Stomach (tissue), 8 donors: ENCODE measurements at regions not wholly inside any gene's neighbourhood (a gene's known extent, or its start where the extent isn't known, plus 50 kb on each side); places are given as distances from the start of the nearest gene placed in this dataset.

Experiments
- DNase-seq, 2 donors: peaks; one replicate each; pipeline versions ENCODE4 v3.0.0 to v3.0.0-alpha.2; 2013 to 2019
- H3K27ac ChIP-seq, 5 donors: fragments of 200-600 bp in 4 of 5; sonication (generic) in 4 of 5; one replicate each; pipeline ENCODE4 v1.5.1; 2013 to 2019; ENCODE audit warnings: mild to moderate bottlenecking in 1 of 5, moderate library complexity in 1 of 5
- H3K27me3 ChIP-seq, 3 donors: fragments of 200-600 bp; sonication (generic); one replicate each; pipeline ENCODE4 v1.5.1; 2017 to 2019; ENCODE audit warnings: mixed run types in 1 of 3
- H3K36me3 ChIP-seq, 4 donors: fragments of 200-600 bp; sonication (generic); 1 replicate in 3 of 4; 2 replicates in 1 of 4; pipeline ENCODE4 v1.5.1; 2016 to 2019
- H3K4me1 ChIP-seq, 4 donors: fragments of 200-600 bp; sonication (generic); one replicate each; pipeline ENCODE4 v1.5.1; 2016 to 2019
- H3K4me3 ChIP-seq, 4 donors: fragments of 200-600 bp; sonication (generic) in 3 of 4; one replicate each; pipeline ENCODE4 v1.5.1; 2016 to 2019; ENCODE audit warnings: mild to moderate bottlenecking in 1 of 4
- H3K9me3 ChIP-seq, 4 donors: fragments of 200-600 bp; sonication (generic); one replicate each; pipeline ENCODE4 v1.5.1; 2016 to 2019
- EP300 ChIP-seq: sonication (generic); formaldehyde crosslinking; IDR thresholded peaks from one replicate; pipeline ENCODE4 v1.6.1; 2017; ENCODE audit warnings: antibody characterized with exemption
- POLR2A ChIP-seq, 4 donors: fragments of 450-650 bp; IDR thresholded peaks; one replicate each; pipeline ENCODE4 v1.6.1; 2016; ENCODE audit warnings: antibody characterized with exemption in 4 of 4, control low read depth in 2 of 4, mild to moderate bottlenecking in 1 of 4, moderate library complexity in 1 of 4
- POLR2AphosphoS5 ChIP-seq, 3 donors: sonication (generic); formaldehyde crosslinking; IDR thresholded peaks; one replicate each; pipeline ENCODE4 v1.6.1; 2016; ENCODE audit warnings: antibody characterized with exemption in 3 of 3
- WGBS, 5 donors: extraction: QIAGEN DNeasy Blood & Tissue Kit in 3 of 5; methylation state at CpG; one replicate each; pipeline versions ENCODE4 v1.1.5 to v1.1.7; 2013 to 2018; 5-methylcytosine and 5-hydroxymethylcytosine counted together
- intact Hi-C: fragments of 100-400 bp; cut with DNase I; formaldehyde crosslinking; loops from one replicate; pipeline ENCODE4 v1.15.1; 2023; ENCODE audit warnings: low total_unique reads
- TF ChIP-seq, protein P1 (sequence below), 7 experiments: fragments of 450-650 bp in 4 of 7; fragments of 200-600 bp in 3 of 7; sonication (generic) in 3 of 7; IDR thresholded peaks; one replicate each; pipeline ENCODE4 v1.5.1; 2016 to 2019; ENCODE audit warnings: antibody characterized with exemption in 7 of 7, control low read depth in 2 of 7, mild to moderate bottlenecking in 1 of 7
- donor health status: healthy with polysubstance abuse.
- donor health status: Bipolar disorder and iron deficiency.
- donor health status: healthy.

DNA sequence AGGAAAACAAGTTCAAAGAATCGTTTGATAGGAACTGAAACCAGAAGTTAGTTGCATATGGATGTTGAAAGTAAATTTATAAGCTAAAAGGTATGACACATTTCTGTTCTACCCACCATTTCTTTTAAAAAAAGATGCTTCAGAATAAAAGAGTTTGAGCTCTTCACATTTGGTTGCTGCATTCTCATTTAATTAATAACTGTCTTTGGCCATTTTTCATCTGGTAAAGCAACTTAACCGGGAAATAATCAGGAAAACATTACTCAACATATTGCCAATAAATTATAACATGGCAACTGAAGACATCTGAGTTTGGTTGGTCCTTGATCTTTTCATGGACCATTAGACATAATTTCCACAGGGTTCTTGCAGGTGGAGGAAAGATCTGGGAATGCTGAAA, 180.2 kb upstream of the TWIST2 start:
- H3K27me3 ChIP-seq: peaks cover 0 to 4% (median 0%) of the 10 kb centered on the region in 3 donors
- WGBS, 5 donors: 42 to 58% (median 53%) methylated on average over 2 of the region's 2 CpGs
- DNase-seq: no peak
- no peaks in the 10 kb centered on the region for H3K4me1 ChIP-seq
- TF ChIP-seq POLR2A (IDR thresholded peaks at IDR 0.05) (no peak), POLR2AphosphoS5 (IDR thresholded peaks at IDR 0.05) (no peak), EP300 (no peak)
- TF ChIP-seq, protein P1, sequence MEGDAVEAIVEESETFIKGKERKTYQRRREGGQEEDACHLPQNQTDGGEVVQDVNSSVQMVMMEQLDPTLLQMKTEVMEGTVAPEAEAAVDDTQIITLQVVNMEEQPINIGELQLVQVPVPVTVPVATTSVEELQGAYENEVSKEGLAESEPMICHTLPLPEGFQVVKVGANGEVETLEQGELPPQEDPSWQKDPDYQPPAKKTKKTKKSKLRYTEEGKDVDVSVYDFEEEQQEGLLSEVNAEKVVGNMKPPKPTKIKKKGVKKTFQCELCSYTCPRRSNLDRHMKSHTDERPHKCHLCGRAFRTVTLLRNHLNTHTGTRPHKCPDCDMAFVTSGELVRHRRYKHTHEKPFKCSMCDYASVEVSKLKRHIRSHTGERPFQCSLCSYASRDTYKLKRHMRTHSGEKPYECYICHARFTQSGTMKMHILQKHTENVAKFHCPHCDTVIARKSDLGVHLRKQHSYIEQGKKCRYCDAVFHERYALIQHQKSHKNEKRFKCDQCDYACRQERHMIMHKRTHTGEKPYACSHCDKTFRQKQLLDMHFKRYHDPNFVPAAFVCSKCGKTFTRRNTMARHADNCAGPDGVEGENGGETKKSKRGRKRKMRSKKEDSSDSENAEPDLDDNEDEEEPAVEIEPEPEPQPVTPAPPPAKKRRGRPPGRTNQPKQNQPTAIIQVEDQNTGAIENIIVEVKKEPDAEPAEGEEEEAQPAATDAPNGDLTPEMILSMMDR (IDR thresholded peaks at IDR 0.05): no peak
- H3K9me3 ChIP-seq: peaks cover 0 to 23% (median 13%) of the 10 kb centered on the region in 4 donors
- H3K4me3 ChIP-seq: no peak overlapping the region
- H3K36me3 ChIP-seq: no peaks in the 10 kb centered on the region
- intact Hi-C loops: no loop called here
- H3K27ac ChIP-seq: no peak overlapping the region

DNA sequence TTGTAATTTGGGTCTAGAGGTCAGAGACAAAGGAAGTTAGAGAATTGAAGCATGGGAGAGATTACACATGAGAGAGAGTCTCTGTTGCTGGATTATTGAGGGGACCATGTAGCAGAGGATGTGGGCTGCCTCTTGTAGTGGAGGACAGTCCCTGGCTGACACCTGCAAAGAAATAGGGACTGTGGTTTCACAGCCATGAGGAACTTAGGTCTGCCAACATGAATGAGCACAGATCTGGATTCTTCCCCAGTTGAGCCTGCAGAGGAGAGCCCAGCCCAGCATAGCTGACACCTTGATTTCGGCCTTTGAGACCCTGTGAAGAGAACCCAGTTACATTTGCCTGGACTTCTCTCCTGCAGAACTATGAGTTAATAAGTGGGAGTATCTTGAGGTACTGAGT, 179.5 kb upstream of the TWIST2 start:
- no peak overlapping the region for H3K4me3 ChIP-seq
- H3K4me1 ChIP-seq: no peaks in the 10 kb centered on the region
- WGBS, 5 donors: 50 to 70% (median 60%) methylated on average over 1 of the region's 1 CpG
- DNase-seq: no peak
- TF ChIP-seq, protein P1 (IDR thresholded peaks at IDR 0.05): no peak
- no peak for TF ChIP-seq POLR2AphosphoS5 (IDR thresholded peaks at IDR 0.05)
- TF ChIP-seq POLR2A (IDR thresholded peaks at IDR 0.05): no peak
- no peak for TF ChIP-seq EP300
- no peak overlapping the region for H3K27ac ChIP-seq
- H3K36me3 ChIP-seq: no peaks in the 10 kb centered on the region
- intact Hi-C loops: no loop called here
- peaks cover 0 to 4% (median 0%) of the 10 kb centered on the region in 3 donors for H3K27me3 ChIP-seq
- peaks cover 0 to 23% (median 13%) of the 10 kb centered on the region in 4 donors for H3K9me3 ChIP-seq

DNA sequence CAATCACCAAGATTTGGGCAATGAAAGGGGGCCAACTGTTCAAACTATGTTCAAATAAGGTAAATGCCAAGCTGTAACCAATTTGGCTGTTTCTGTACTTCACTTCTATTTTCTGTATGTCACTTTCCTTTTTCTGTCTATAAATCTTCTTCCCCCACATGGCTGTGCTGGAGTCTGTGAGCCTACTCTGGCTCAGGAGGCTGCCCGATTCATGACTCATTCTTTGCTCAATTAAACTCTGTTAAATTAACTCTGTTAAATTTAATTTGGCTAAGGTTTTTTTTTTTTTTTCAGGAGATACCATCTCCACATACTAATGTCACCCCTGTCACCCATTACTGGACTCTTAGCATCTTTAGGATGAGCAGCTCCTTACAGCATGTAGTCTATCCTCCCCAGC, 178.8 kb upstream of the TWIST2 start:
- 91 to 100% (median 97%) methylated on average over 1 of the region's 1 CpG for WGBS, 5 donors
- TF ChIP-seq POLR2A (IDR thresholded peaks at IDR 0.05): no peak
- no peak for TF ChIP-seq EP300
- TF ChIP-seq, protein P1 (IDR thresholded peaks at IDR 0.05): no peak
- no peak for TF ChIP-seq POLR2AphosphoS5 (IDR thresholded peaks at IDR 0.05)
- H3K36me3 ChIP-seq: no peaks in the 10 kb centered on the region
- no peaks in the 10 kb centered on the region for H3K4me1 ChIP-seq
- H3K9me3 ChIP-seq: peaks cover 0 to 21% (median 13%) of the 10 kb centered on the region in 4 donors
- H3K4me3 ChIP-seq: no peak overlapping the region
- intact Hi-C loops: no loop called here
- no peak overlapping the region for H3K27ac ChIP-seq
- DNase-seq: no peak
- H3K27me3 ChIP-seq: peaks cover 0 to 4% (median 0%) of the 10 kb centered on the region in 3 donors

DNA sequence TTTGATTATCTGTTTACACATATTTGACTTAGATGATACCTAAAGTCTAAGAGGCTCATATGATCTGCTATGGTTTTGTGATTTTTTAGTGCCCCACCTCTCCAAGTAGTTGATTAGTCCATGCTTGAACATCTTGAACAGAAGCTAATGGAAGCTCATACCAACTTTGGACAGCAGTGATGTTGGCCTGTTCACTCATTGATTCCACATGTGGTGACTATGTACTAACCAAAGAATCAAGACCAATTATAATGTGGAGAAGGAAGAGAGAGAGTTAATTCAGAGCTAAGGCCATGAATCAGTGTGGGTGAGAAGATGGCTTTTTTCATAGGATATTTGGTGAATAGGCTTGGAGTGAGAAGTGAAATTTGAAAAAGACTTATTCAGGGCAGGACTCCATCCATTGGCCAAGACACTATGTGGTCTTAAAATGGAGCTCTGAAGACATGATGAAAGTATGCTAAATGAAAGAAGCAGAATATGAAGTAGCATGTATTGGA, 178.3 kb upstream of the TWIST2 start:
- TF ChIP-seq POLR2AphosphoS5 (IDR thresholded peaks at IDR 0.05): no peak
- TF ChIP-seq, protein P1 (IDR thresholded peaks at IDR 0.05): no peak
- no peaks in the 10 kb centered on the region for H3K36me3 ChIP-seq
- no peak overlapping the region for H3K4me3 ChIP-seq
- H3K27me3 ChIP-seq: peaks cover 0 to 4% (median 0%) of the 10 kb centered on the region in 3 donors
- peaks cover 0 to 18% (median 8%) of the 10 kb centered on the region in 4 donors for H3K9me3 ChIP-seq
- no peaks in the 10 kb centered on the region for H3K4me1 ChIP-seq
- no peak overlapping the region for H3K27ac ChIP-seq
- no peak for DNase-seq
- intact Hi-C loops: no loop called here
